ENCODE measurements at regions not wholly inside any gene's neighbourhood (a gene's known extent, or its start where the extent isn't known, plus 50 kb on each side); places are given as distances from the start of the nearest gene placed in this dataset.
"Not testable (repeated sequence)": the region's sequence is repeated elsewhere in the genome, so short reads cannot be mapped to it uniquely, and the experiment has no call there.

DNA sequence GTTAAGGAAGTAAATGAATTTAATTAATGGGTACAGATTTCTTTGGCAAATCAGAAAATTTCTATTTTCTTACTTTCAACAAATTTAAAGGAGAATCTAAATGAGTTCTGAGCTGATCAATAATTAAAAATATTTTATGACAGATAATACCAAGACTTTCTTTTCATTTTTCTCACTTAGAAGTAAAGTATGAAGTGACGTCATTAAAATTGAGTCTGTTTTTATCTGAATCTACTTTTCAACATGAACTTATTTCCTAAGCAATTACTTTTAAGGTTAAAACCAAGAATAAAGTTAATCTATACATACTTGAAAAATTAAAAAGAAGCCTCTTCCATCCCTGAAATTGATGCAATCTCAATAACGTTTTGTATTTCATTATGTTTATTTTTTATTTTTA, 552.8 kb upstream of the ST8SIA4 start:
- DNase-seq, result no peak

DNA sequence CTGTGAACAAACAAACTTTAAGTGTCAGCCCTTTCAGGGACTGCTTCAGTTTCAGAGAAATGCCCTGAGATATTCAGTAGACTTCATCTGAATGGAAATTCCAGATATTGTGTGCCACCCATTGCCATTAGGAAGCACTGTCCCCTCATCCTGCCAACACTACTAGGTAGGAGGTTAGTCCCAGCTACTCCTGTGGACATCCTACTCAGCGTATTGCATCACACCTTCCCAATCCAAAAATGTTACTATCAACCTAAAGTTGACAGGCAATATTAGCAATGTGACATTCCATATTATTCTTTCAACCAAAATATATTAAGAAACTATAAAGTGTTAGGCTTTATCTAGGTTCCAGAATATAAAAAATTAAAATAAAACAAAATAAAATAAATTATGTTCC, 552.0 kb upstream of the ST8SIA4 start:
- DNase-seq, result no peak

DNA sequence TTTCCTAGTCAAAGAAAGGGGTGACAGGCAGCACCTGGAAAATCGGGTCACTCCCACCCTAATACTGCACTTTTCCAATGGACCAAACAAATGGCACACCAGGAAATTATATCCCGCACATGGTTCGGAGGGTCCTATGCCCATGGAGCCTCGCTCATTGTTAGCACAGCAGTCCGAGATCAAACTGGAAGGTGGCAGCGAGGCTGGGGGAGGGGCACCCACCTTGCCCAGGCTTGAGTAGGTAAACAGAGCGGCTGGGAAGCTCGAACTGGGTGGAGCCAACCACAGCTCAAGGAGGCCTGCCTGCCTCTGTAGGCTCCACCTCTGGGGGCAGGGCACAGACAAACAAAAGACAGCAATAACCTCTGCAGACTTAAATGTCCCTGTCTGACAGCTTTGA, 539.2 kb upstream of the ST8SIA4 start:
- not testable (repeated sequence) for DNase-seq

DNA sequence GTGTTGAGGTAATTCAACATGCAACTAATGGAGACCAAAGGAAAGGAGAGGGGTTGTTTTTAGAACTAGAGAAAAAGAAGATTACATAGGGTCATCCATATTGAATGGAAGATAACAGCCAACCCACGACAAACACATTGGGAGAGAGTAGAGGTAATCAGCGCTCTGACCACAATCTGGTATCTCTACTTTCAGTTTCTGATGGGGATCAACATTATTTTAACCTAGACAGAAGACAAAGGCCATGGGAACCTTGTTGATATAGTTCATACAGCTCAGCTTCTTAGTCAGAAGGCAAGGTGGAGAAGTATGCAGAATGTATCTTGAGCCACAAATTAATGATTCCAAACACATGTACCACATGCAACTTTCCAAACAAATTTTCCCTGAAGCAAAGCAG, 537.1 kb upstream of the ST8SIA4 start:
- DNase-seq, result no peak

DNA sequence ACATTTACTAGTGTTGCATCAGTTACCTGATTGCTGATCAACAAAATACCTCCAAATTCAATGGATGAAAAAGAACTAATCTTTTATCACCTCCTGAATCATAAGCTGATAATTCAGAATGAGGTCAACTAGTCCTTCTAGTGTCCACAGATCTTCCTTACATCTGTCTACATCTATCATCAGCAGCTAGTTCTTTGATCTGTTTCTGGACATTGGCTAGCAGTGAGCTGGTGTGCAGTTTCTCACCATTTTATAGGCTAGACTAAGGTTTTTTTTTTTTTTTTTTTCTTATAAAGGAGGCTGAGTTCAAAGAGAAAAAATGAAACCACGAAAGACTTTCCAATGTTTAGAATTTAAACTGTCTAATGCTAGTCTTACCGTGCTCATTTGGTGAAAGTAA, 534.3 kb upstream of the ST8SIA4 start:
- DNase-seq, result no peak

DNA sequence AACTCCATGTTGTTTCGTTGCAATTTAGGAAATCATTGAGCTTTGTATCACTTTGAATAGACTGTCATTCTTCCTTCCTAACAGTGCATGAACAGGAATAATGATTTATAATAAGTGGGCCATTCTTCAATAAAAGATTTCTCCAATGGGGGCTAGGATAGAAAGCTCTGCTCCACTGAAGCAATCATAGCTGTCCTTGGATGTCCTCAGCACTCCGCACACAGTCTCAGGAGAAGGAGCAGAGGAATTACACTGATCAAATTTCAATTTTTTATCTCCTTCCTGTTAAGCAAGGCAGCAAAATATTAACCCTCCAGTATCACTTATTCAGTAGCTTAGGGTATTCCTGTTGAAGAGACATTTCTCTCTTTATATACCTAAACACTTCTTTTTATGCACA, 532.7 kb upstream of the ST8SIA4 start:
- no peak for DNase-seq

DNA sequence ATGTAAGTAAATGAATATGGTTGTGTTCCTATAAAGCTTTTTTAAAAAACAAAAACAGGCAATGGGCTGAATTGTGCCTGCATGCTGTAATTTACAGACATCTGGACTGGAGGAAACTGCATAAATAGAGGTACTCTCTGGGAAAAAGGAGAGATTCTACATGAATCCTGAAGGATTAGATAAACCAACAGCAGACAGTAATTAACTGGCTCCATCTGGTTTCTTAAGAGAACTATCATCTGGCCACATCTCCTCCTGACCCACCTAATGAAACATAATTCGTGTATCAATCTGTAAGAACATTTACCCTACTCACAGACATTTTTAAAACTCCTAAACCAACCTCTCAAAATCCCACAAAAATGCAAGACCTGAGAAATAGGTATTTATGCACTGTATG, 528.1 kb upstream of the ST8SIA4 start:
- no peak for DNase-seq

DNA sequence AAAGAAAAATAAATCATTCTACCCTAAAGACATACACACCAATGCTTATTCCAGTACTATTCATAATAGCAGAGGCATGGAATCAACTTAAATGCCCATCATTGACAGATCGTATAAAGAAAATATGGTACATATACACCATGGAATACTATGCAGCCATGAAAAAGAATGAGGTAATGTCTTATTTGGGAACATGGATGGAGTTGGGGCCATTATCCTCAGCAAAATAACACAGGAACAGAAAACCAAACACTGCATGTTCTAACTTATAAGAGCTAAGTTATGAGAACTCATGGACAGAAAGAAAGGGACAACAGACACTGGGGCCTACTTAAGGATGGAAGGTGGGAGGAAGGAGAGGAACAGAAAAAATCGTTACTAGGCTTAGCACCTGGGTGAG, 527.5 kb upstream of the ST8SIA4 start:
- no peak for DNase-seq

DNA sequence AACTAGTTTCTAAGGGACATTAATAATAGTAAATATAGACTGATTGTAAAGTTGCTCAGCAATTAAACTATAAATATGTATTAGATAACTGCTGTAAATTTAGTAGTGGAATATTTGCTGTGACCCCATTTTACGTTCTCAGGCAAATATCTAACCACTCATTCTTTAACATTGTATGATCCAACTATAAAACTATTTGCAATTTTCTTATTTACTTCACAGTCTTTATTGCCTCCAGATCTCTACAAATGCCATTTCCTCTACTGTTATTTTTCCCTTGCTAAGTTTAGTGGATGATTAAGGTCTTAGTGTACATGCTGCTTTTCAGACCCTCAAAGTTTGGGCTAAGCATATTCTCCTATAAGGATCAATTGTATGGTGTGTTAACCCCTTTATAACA, 526.2 kb upstream of the ST8SIA4 start:
- no peak for DNase-seq

DNA sequence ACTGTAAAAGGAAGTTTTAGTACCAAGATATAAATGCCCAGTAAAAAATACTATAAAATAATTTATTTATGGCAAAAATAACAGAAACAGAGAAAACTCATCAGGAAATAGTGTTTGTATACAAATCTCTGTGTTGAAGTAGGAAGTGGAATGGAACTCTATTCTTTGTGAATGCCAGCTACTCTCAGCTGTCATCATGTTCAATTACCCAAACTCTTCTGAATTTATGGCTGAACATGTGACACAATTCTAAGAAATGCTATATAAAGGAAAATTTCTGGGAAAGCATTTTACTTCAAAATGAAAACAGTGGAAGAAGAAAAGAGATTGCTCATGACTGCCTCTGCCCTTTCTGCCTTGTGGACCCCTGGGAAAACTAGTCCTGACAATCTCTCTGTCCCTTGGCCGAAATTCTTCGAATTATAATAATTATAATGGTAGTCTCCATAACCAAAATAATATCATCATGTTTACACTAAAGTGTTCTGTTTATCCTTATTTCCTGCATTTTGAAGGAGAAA, 522.3 kb upstream of the ST8SIA4 start:
- no peak for DNase-seq

DNA sequence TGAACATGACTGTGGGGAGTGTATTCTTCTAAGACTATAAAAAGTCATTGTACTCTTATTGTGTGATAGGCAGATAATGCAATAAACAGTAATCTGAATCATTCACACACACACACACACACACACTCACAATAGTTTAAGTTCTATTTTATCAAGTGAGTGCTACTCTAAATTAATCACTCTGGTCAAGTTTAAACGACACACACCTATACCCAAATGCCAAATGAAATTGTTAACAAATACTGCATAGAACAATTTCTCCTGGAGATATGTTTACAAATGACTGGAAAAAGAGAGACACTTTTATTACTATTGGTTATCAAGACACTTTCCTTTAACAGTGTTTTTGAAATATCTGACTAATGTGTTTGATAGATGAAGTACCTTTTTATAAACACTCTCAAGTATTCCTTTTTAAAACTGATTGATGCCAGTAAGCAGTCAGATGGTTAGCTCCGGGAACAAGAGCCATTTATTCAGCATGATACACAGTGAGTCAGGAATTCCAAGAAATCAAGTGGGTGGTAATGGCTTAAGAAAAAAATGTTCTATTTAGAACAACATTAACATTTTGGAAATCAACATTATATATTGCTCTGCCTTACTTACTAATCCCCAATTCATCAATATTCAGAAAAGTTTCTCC, 521.6 kb upstream of the ST8SIA4 start:
- no peak for DNase-seq

DNA sequence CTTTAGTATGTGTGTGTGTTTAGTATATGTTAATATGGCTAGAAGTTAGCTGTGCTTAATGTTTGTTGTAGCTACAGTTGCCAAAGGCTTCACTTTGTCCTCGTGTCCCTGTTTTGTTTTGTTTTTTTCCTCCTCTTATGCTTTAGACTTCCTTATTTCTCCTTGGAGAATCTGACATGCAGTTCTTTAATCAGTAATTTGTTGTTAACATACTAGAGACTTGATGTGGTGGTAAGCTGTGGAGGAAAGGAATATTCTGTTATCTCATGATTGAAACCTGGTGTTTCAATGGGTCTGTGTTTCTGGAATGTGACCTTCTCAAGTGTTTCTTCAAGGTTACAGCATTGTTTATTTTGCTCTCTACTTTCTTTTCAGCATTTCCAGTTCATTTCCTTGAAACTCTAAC, 515.6 kb upstream of the ST8SIA4 start:
- no peak for DNase-seq

DNA sequence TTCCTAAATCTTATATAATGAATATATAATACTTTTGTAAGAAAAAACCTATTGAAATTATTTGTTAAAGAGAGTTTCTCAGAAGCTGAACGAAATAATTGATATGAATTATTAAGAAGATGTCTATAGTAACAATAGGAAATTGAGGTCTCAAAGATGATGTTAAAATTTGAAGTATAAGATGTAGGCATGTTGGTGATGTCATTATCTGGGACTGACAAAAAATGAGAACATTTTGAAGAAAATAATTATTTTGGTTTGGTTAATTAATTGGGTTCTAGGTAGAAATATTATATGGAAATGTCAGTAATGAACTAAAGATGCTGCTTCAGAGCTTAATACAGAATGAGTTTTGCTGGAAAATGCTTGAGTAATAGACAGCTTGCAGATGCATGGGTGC, 501.4 kb upstream of the ST8SIA4 start:
- DNase-seq, result no peak

DNA sequence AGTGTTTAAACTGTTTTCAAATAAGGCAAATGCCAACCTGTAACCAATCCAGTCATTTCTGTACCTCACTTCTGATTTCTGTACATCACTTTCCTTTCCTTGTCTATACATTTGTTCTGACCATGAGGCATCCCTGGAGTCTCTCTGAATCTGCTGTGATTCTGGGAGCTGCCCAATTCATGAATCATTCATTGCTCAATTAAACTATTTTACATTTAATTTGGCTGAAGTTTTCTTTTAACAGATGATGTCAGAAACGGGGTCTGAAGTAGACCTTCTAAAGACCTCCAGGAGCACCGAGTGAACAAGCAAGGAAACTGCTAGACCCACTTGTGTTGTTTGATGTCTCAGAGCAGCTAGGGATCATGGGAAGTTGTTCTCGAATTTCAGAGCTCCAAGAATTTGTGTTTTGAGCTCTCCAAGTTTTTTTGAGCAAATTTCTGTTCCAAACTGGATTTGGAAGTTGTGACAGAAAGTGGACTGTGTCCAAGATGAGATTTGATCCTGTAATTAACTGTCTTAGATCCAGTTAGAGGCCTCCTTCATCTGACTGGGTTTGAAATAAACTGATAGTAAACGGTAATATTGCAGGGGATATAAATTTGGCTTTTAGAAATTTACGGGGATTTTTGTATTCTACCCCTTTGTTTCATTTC, 490.8 kb upstream of the ST8SIA4 start:
- DNase-seq, result no peak

DNA sequence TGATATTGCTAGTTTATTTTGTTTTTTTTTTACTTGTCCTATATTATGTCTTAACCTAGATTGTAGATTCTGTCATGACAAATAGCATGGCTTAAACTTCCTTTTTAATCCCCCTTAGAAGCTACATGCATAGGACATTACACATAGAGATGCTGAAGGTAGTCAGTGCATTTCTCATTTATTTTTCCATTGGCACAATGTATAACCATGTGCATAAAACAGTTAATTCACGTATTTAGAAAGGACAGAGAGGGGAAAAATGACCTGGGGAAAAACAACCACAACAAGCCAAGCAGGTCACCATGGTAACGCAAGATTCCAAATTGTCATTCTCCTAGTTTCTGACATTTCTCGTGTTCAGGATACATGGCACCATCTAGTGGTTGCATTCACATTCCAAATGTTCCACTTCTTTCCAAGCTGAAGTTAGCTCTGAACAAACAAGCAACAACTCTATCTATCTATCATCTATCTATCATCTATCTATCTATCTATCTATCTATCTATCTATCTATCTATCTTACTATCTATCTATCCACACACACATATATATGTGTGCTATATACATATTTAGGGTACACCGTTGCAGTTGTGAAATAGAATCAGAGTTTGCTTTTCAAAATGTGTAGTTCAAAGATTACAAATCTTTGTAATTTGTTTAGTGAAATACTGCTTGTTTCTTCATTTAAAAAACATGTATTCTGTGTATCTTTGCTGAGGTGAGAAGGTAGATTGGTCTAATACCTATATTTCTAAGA, 487.2 kb upstream of the ST8SIA4 start:
- DNase-seq, result peak; percentile 8

DNA sequence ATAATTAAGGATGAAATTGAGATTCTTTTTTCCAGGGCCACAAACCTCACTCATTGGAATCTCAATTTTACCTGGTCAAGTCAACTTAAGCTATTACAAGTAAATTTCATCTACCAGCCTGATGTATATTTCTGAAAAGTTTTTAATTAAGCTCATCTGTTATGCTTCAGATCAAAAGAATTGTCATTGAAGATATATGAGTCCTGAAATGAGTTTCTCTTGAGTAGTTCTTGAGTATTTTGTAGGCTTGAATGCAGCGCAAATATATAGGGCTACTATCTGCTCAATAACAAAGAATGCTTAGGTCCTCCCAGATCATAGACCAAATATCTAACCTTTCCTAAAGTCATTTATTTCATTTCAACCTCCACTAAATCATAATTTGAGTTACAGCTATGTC, 482.2 kb upstream of the ST8SIA4 start:
- no peak for DNase-seq

DNA sequence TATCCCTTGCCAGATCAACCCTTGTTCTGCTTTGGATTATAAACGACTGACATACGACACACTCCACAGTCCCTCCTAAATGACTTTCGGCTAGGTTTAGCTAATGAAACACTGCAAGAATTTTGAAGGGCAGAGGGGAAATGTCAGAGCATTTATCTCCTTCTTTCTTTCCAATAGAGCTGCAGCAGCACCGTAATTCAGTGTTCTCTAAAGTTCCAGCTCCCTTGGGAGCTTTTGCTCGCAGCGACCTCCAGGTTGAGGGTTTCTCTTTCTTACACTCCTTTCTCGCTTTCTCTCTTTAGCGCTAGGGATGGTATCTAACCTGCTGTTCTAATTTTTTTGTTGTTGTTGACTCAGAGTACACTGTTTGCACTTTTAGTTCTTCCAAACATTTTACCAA, 467.1 kb upstream of the ST8SIA4 start:
- DNase-seq, result no peak

DNA sequence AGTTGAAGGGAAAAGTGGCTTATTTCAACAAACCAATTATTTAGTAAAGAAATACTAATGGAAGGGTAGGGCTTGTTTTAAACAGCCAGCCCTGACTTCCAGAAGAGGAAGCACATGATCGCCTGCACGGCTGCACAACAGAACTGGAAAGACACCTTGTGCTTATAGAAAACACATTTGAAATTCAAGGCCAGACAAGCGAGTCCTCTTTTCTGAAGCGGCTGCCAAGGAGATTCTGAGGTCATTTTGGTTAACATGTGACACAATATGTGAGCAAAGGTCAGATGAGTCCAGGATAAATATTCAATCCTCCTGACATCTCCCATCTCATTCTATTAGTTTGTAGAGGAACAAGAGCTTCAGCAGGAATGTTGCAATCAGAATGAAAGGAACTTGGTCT, 461.4 kb upstream of the ST8SIA4 start:
- DNase-seq, result no peak

DNA sequence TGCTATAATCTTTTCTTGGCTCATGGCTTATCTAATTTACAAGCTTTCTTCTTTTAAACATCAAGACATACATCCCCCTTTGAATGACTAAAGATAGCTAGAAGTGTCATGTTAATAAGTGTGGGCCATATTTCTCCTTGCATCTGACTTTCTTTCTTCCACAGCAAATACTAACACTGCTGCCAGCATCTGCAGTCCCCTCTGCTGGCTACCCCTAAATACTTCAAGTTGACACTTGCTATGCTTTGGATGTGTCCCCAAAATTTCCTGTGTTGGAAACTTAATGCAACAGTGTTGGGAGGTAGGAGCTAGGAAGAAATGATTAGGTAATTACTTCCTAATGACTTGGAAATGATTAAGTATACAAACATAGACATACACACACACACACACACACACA, 459.0 kb upstream of the ST8SIA4 start:
- DNase-seq, result no peak

DNA sequence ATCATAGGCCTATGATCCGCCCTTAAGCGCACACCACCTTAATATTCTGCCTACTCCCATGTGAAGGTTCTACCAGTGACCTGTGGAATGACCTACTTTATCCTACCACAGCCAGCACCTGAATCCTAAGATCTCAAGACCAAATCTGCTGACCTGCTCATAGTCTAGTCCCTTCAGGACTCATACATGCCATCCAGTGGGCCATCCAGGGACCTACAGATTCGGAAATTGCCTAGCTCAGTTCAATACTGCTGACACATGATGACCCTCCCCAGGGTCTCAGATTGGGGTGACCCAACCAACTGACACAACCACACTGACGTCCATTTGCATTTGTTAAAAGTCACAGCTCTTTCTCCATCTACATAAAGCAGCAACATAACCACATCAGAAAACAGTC, 443.8 kb upstream of the ST8SIA4 start:
- DNase-seq, result no peak

DNA sequence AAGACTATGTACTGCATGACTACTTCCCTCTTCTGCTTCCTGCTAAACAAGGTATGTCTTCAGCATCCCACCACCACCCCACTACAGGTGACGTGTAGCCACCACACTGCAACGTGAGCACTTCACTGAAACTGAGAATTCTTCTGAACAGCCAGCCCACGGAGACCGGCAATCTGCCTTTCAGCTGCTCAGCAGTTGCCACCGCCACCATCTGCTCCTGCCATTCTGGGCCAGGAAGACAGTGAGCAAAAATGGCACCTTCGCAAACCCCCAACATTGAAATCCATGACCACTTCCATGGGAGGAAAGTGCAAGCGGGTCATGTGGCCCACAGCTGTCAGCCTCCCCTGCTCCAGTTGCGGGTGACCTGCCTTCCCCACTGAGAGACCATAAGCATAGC, 443.4 kb upstream of the ST8SIA4 start:
- no peak for DNase-seq

DNA sequence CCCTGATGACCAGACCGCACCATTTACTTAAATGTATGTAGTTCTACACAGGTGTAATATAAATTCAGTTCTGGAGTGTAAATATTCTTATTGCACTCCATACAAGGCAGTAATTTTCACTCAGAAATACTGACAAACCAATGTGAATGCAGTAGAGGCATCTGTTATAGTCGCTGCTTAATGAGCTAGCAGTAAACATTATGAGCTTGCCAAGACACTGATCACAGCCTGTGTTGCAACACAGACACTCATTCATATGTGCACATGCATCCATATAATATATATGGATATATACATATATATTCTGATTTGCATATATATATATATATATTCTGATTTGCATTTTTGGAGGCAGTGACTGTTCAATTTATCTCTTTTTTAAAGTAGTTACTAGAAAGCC, 435.1 kb upstream of the ST8SIA4 start:
- DNase-seq, result no peak

DNA sequence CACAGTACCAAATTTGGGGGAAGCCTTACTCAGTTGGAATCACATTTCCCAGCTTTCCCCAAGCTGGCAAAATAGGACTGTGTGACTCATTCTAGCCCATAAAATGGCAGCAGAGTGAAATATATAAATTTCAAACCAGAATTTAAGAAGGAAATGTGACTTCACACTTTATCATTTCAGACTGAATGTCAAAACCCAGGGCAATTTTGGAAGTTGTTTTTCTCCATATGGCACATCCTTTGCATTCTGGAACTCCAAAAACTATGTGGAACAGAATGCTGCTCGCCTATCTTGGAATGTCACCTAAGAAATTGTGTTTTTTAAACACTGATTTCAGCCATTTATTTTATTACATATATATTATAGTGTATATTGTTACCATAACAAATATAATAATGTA, 424.7 kb upstream of the ST8SIA4 start:
- no peak for DNase-seq

DNA sequence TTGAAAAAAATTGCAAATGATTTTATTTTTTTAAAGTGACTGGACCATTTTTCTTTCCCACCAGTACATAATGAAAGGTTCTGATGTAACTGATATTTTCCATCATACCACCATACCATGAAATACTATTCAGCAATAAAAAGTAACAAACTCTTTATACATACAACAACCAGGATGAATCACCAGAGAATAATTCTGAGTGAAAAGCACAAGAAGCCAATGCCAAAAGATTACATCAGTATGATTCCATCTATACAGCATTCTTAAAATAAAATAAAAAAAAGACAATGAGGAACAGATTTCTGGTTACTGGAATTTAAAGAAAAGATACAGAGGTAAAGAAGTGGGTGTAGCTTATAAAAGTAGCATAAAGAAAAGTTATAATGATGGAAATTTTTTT, 423.7 kb upstream of the ST8SIA4 start:
- DNase-seq, result no peak

Data from stimulated activated CD4-positive, alpha-beta T cell treated with anti-CD3 and anti-CD28 coated beads, Interleukin-4, amount 100 ng/mL, for 24 hours (primary cell).